ENCODE measurements at regions not wholly inside any gene's neighbourhood (a gene's known extent, or its start where the extent isn't known, plus 50 kb on each side); places are given as distances from the start of the nearest gene placed in this dataset.

DNA sequence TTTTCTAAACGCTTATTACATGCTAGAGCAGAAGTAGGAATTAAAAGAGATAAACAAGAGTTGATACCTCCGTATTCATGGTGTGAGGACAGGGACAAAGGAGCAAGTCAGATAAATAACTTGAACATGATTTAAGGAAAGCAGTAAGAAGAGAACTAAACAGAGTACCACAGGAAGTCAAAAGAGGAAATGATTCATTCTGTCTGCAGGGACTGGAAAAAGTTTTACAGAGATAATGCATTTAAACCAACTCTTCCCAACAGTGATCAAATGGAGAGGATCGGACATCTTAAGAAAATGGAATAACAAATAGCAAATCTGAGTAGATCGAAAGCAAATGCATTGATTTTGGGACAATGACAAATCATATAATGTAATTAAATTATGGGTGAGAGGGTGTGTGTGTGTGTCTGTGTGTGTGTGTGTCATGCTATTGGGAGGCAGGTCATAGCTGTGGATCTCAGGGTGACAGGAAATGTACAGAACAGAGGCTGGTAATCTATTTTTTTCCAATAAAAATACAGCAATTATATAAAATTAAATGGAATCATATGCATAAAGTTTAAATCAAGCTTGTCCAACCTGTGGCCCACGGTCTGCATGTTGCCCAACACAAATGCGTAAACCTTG lies 113.4 kb downstream of the MC4R start:
- TF ChIP-seq CTCF (conservative IDR thresholded peaks at IDR 0.05; ENCODE audit: low read depth, low read length) (no peak), EZH2 (IDR thresholded peaks at IDR 0.05; ENCODE audit: borderline replicate concordance, low read depth, low read length, poor library complexity, severe bottlenecking) (no peak)

Measured in A673 (cell line).